ENCODE measurements at regions not wholly inside any gene's neighbourhood (a gene's known extent, or its start where the extent isn't known, plus 50 kb on each side); places are given as distances from the start of the nearest gene placed in this dataset.

GRCh38 chr11:70522309-70522592, 123.9 kb downstream of the CTTN start:
- TF ChIP-seq, protein P1, sequence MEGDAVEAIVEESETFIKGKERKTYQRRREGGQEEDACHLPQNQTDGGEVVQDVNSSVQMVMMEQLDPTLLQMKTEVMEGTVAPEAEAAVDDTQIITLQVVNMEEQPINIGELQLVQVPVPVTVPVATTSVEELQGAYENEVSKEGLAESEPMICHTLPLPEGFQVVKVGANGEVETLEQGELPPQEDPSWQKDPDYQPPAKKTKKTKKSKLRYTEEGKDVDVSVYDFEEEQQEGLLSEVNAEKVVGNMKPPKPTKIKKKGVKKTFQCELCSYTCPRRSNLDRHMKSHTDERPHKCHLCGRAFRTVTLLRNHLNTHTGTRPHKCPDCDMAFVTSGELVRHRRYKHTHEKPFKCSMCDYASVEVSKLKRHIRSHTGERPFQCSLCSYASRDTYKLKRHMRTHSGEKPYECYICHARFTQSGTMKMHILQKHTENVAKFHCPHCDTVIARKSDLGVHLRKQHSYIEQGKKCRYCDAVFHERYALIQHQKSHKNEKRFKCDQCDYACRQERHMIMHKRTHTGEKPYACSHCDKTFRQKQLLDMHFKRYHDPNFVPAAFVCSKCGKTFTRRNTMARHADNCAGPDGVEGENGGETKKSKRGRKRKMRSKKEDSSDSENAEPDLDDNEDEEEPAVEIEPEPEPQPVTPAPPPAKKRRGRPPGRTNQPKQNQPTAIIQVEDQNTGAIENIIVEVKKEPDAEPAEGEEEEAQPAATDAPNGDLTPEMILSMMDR (IDR thresholded peaks at IDR 0.05): no peak
- no peak for TF ChIP-seq POLR2A (IDR thresholded peaks at IDR 0.05)
